ENCODE measurements at regions not wholly inside any gene's neighbourhood (a gene's known extent, or its start where the extent isn't known, plus 50 kb on each side); places are given as distances from the start of the nearest gene placed in this dataset.

GRCh38 chr13:22644941-22645340 lies 535.8 kb upstream of the SGCG start:
- TF ChIP-seq SIX5 (IDR thresholded peaks at IDR 0.05; ENCODE audit: low read depth, low read length) (no peak), POU5F1 (IDR thresholded peaks at IDR 0.05; ENCODE audit: low read depth, low read length) (no peak), SRF (IDR thresholded peaks at IDR 0.05; ENCODE audit: low read depth, low read length) (no peak), PHF8 (conservative IDR thresholded peaks at IDR 0.05; ENCODE audit: low read depth, low read length) (no peak), MAFK (IDR thresholded peaks at IDR 0.05; ENCODE audit: low read depth, low read length) (no peak), BRCA1 (IDR thresholded peaks at IDR 0.05; ENCODE audit: low read depth, low read length) (no peak), CTBP2 (IDR thresholded peaks at IDR 0.05; ENCODE audit: borderline replicate concordance, insufficient read depth, insufficient read length, low read length) (no peak), CHD1 (IDR thresholded peaks at IDR 0.05; ENCODE audit: low read depth, low read length) (no peak), NRF1 (IDR thresholded peaks at IDR 0.05; ENCODE audit: low read depth, low read length) (no peak)
- TF ChIP-seq, protein P1, sequence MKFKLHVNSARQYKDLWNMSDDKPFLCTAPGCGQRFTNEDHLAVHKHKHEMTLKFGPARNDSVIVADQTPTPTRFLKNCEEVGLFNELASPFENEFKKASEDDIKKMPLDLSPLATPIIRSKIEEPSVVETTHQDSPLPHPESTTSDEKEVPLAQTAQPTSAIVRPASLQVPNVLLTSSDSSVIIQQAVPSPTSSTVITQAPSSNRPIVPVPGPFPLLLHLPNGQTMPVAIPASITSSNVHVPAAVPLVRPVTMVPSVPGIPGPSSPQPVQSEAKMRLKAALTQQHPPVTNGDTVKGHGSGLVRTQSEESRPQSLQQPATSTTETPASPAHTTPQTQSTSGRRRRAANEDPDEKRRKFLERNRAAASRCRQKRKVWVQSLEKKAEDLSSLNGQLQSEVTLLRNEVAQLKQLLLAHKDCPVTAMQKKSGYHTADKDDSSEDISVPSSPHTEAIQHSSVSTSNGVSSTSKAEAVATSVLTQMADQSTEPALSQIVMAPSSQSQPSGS (IDR thresholded peaks at IDR 0.05; ENCODE audit: low read length): no peak
- H3K79me1 ChIP-seq (ENCODE audit: low read depth, low read length): no peaks in the 10 kb centered on the region
- H3K27me3 ChIP-seq (replicated peaks in 1 of 4; ENCODE audit: control insufficient read depth in 3 of 4, extremely low read depth in 1 of 4, insufficient read depth in 3 of 4, low read length in 3 of 4): no peaks in the 10 kb centered on the region
- no peak overlapping the region for H2AK5ac ChIP-seq (ENCODE audit: low read depth, low read length)
- no peak overlapping the region for H4K91ac ChIP-seq (replicated peaks; ENCODE audit: insufficient read length, low read length)
- no peak for DNase-seq (ENCODE audit: low read depth in 1 of 2, low spot score in 2 of 2)
- H3K9ac ChIP-seq (replicated peaks in 1 of 4; ENCODE audit: extremely low read depth in 1 of 4, low read depth in 3 of 4, low read length in 3 of 4): no peak overlapping the region
- no peak overlapping the region for H3K18ac ChIP-seq (ENCODE audit: extremely low read depth, low read length)
- no peak overlapping the region for H2BK5ac ChIP-seq (ENCODE audit: low read depth, low read length)
- H4K20me1 ChIP-seq (replicated peaks in 1 of 2; ENCODE audit: control insufficient read depth in 1 of 2, insufficient read depth in 2 of 2, low read length in 2 of 2): no peaks in the 10 kb centered on the region
- no peak overlapping the region for H2BK15ac ChIP-seq (ENCODE audit: low read length)
- no peak overlapping the region for H3K14ac ChIP-seq (ENCODE audit: insufficient read length)
- no peaks in the 10 kb centered on the region for H3K36me3 ChIP-seq (ENCODE audit: control insufficient read depth in 2 of 4, insufficient read depth in 4 of 4, low read length in 3 of 4)
- H4K8ac ChIP-seq (ENCODE audit: extremely low read depth, insufficient read depth, low read length): no peak overlapping the region
- no peaks in the 10 kb centered on the region for H3K79me2 ChIP-seq (ENCODE audit: control insufficient read depth in 1 of 2, insufficient read depth in 2 of 2, low read length in 2 of 2)
- no peak overlapping the region for H2BK20ac ChIP-seq (ENCODE audit: low read length)
- FAIRE-seq: no peak
- no peak overlapping the region for H4K5ac ChIP-seq (ENCODE audit: insufficient read length, low read depth, low read length)
- no peaks in the 10 kb centered on the region; a peak in 1 of 7 replicates for H3K4me1 ChIP-seq (replicated peaks in 1 of 4; ENCODE audit: control insufficient read depth in 3 of 4, insufficient read depth in 4 of 4, low read length in 3 of 4)
- no peak overlapping the region for H3K23ac ChIP-seq (ENCODE audit: insufficient read length)
- no peak overlapping the region for H3K4ac ChIP-seq (replicated peaks; ENCODE audit: insufficient read length, low read depth, low read length)
- POLR2A ChIA-PET (ENCODE audit: partially characterized antibody): no interaction called here
- H2BK120ac ChIP-seq (replicated peaks; ENCODE audit: low read depth, low read length): no peak overlapping the region
- WGBS, 2 experiments (ENCODE audit: extremely low coverage in 1 of 2, insufficient coverage in 1 of 2, insufficient read length in 1 of 2, insufficient replicate concordance in 2 of 2, low coverage in 1 of 2, low lambda C conversion rate in 2 of 2, missing lambda C conversion rate in 1 of 2): 89% methylated on average over 4 of the region's 4 CpGs; no CpG with 5 or more reads in 1 of the 2 experiments
- H3K23me2 ChIP-seq (ENCODE audit: low read depth, low read length): no peaks in the 10 kb centered on the region
- H3K9me3 ChIP-seq (ENCODE audit: insufficient read depth in 2 of 2, low read depth in 1 of 2, low read length in 1 of 2): no peaks in the 10 kb centered on the region; a peak in 1 of 4 replicates
- no peak overlapping the region for H3K4me3 ChIP-seq (ENCODE audit: extremely low read depth in 1 of 4, insufficient read depth in 2 of 4, low read depth in 3 of 4, low read length in 4 of 4)
- no peak overlapping the region for H3K27ac ChIP-seq (ENCODE audit: low read depth, low read length)
- CTCF ChIA-PET (ENCODE audit: partially characterized antibody): interaction anchor here (1.4 kb wide), 1 partner anchor 8 kb away, joined by 3 read pairs; no protein-coding TSS in a partner anchor
- no peak overlapping the region for H2BK12ac ChIP-seq (ENCODE audit: low read depth, low read length)
- no peak overlapping the region for H2AFZ ChIP-seq (ENCODE audit: low read length)
- no peak overlapping the region for H3K56ac ChIP-seq (replicated peaks; ENCODE audit: insufficient read length, low read depth, low read length)
- no peak overlapping the region for H3K4me2 ChIP-seq (ENCODE audit: insufficient read depth in 1 of 2, low read depth in 2 of 2, low read length in 2 of 2)
